ENCODE measurements at regions not wholly inside any gene's neighbourhood (a gene's known extent, or its start where the extent isn't known, plus 50 kb on each side); places are given as distances from the start of the nearest gene placed in this dataset.

- DNase-seq: no peak
These were observed 146.2 kb upstream of the DMRT1 start for GRCh38 chr9:695252-695651.

GRCh38 chr9:696332-697323 lies 144.9 kb upstream of the DMRT1 start:
- no peak for DNase-seq

GRCh38 chr9:698276-698675 lies 143.2 kb upstream of the DMRT1 start:
- DNase-seq: no peak

- no peak for DNase-seq
These were observed 142.5 kb upstream of the DMRT1 start for GRCh38 chr9:698954-699353.

- DNase-seq: no peak
These were observed 142.1 kb upstream of the DMRT1 start for GRCh38 chr9:699396-699795.

- DNase-seq: no peak
These were observed 140.9 kb upstream of the DMRT1 start for GRCh38 chr9:700365-701282.

- no peak for DNase-seq
These were observed 138.1 kb upstream of the DMRT1 start for GRCh38 chr9:703392-703791.

- DNase-seq: no peak
These were observed 135.4 kb upstream of the DMRT1 start for GRCh38 chr9:706073-706472.

- DNase-seq: peak; percentile 68
These were observed 134.7 kb upstream of the DMRT1 start for GRCh38 chr9:706606-707459.

- peak; percentile 17 for DNase-seq
These were observed 133.3 kb upstream of the DMRT1 start for GRCh38 chr9:708182-708550.

GRCh38 chr9:708551-709432 lies 132.7 kb upstream of the DMRT1 start:
- DNase-seq: peak; percentile 37

- DNase-seq: no peak
These were observed 130.3 kb upstream of the DMRT1 start for GRCh38 chr9:710951-711745.

GRCh38 chr9:711761-712553 lies 129.5 kb upstream of the DMRT1 start:
- no peak for DNase-seq

- no peak for DNase-seq
These were observed 128.9 kb upstream of the DMRT1 start for GRCh38 chr9:712643-713042.

GRCh38 chr9:713091-713490 lies 128.4 kb upstream of the DMRT1 start:
- DNase-seq: no peak

GRCh38 chr9:714675-715074 lies 126.8 kb upstream of the DMRT1 start:
- no peak for DNase-seq

GRCh38 chr9:715300-715699 lies 126.2 kb upstream of the DMRT1 start:
- no peak for DNase-seq

GRCh38 chr9:715743-716400 lies 125.6 kb upstream of the DMRT1 start:
- no peak for DNase-seq

- no peak for DNase-seq
These were observed 123.8 kb upstream of the DMRT1 start for GRCh38 chr9:717722-718121.

All from RPMI8226 (cell line).